IPS DF 4.7 (cell line): ENCODE measurements at regions not wholly inside any gene's neighbourhood (a gene's known extent, or its start where the extent isn't known, plus 50 kb on each side); places are given as distances from the start of the nearest gene placed in this dataset.

Experiments
- DNase-seq: peaks from one replicate; pipeline ENCODE4 v3.0.0-alpha.2; 2013; ENCODE audit warnings: low spot score; ENCODE audit errors: extremely low read depth

- no peak for DNase-seq
These were observed 154.7 kb upstream of the ANKH start for GRCh38 chr5:15026011-15026893.

- no peak for DNase-seq
These were observed 152.3 kb upstream of the ANKH start for GRCh38 chr5:15023846-15024245.

- no peak for DNase-seq
These were observed 151.7 kb upstream of the ANKH start for GRCh38 chr5:15023266-15023665.

- DNase-seq = no peak
These were observed 149.9 kb upstream of the ANKH start for GRCh38 chr5:15021266-15022046.

GRCh38 chr5:15020736-15021135 lies 149.2 kb upstream of the ANKH start:
- no peak for DNase-seq

- no peak for DNase-seq
These were observed 143.2 kb upstream of the ANKH start for GRCh38 chr5:15014809-15015208.

- peak; percentile 44 for DNase-seq
These were observed 142.3 kb upstream of the ANKH start for GRCh38 chr5:15013654-15014463.

- DNase-seq = no peak
These were observed 140.5 kb upstream of the ANKH start for GRCh38 chr5:15012061-15012460.

- no peak for DNase-seq
These were observed 139.4 kb upstream of the ANKH start for GRCh38 chr5:15010936-15011335.

- no peak for DNase-seq
These were observed 137.8 kb upstream of the ANKH start for GRCh38 chr5:15009420-15009819.

GRCh38 chr5:15008921-15009320 lies 137.3 kb upstream of the ANKH start:
- DNase-seq = no peak

- peak; percentile 7 for DNase-seq
These were observed 136.9 kb upstream of the ANKH start for GRCh38 chr5:15008476-15008875.

- DNase-seq = no peak
These were observed 136.1 kb upstream of the ANKH start for GRCh38 chr5:15007646-15008045.

GRCh38 chr5:15004506-15004905 lies 132.9 kb upstream of the ANKH start:
- DNase-seq = no peak

- peak; percentile 41 for DNase-seq
These were observed 131.9 kb upstream of the ANKH start for GRCh38 chr5:15003511-15003920.

- DNase-seq = no peak
These were observed 131.2 kb upstream of the ANKH start for GRCh38 chr5:15002791-15003190.

GRCh38 chr5:15002173-15002572 lies 130.6 kb upstream of the ANKH start:
- DNase-seq = no peak

- DNase-seq = no peak
These were observed 129.9 kb upstream of the ANKH start for GRCh38 chr5:15001517-15001916.

GRCh38 chr5:14998491-14998890 lies 126.9 kb upstream of the ANKH start:
- DNase-seq = no peak

GRCh38 chr5:14996997-14997396 lies 125.4 kb upstream of the ANKH start:
- DNase-seq = no peak

GRCh38 chr5:14995229-14995628 lies 123.7 kb upstream of the ANKH start:
- no peak for DNase-seq
